MG63 (cell line): ENCODE measurements at regions not wholly inside any gene's neighbourhood (a gene's known extent, or its start where the extent isn't known, plus 50 kb on each side); places are given as distances from the start of the nearest gene placed in this dataset.

ENCODE experiments used
- DNase-seq: peaks from one replicate; pipeline ENCODE4 v3.0.0-alpha.2; 2020
- H3K27me3 ChIP-seq: fragments of 250-450 bp; sonication (Bioruptor Pico); 2 replicates; pipeline ENCODE4 v1.5.1; 2020; ENCODE audit warnings: mild to moderate bottlenecking, moderate library complexity
- H3K36me3 ChIP-seq: fragments of 250-450 bp; sonication (Bioruptor Pico); 2 replicates; pipeline ENCODE4 v1.5.1; 2020; ENCODE audit warnings: mild to moderate bottlenecking, moderate library complexity
- H3K4me3 ChIP-seq: fragments of 250-450 bp; sonication (Bioruptor Pico); 2 replicates; pipeline ENCODE4 v1.5.1; 2020; ENCODE audit warnings: mild to moderate bottlenecking, moderate library complexity
- H3K9me3 ChIP-seq: fragments of 250-450 bp; sonication (Bioruptor Pico); 2 replicates; pipeline ENCODE4 v1.5.1; 2020; ENCODE audit warnings: mild to moderate bottlenecking, moderate library complexity

DNA sequence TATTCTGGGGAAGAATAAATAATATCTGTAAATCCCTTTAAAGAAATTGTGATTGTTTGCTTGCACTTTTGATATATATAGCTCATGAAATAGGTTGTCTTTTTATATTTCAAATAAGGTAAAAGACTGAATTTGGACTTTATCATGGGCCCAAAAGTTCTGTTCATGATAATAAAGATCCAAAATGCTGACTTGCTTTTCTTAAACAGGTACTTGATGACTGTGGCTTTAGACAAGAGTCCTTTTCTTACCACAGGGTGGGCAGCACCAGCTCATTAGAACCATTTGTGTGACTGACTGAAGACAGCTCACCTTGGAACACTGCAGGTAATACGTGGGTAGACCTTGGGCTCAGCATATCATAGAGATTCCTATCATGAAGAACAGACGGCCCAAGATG is 432.6 kb downstream of the ETNK1 start:
- H3K27me3 ChIP-seq, result no peaks in the 10 kb centered on the region
- no peaks in the 10 kb centered on the region for H3K9me3 ChIP-seq
- H3K36me3 ChIP-seq, result no peaks in the 10 kb centered on the region
- no peak overlapping the region for H3K4me3 ChIP-seq
- DNase-seq, result no peak

DNA sequence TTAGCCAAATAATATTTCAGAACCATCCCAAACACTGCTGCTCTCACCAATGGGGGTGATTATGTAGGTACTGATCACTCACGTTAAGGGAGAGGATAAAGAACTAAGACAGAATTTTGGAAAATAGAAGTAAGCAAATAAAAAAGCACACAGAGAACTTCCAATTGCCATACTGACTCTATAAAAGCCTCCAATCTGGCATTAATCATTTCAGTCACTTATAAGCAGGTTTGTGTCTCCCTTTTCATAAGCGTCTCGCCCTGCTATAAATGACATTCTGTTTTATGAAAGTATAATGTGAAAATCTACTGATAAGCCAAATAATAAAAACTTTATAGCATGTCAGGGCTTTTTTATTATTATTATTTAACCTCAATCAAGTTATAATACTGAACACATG is 435.2 kb downstream of the ETNK1 start:
- no peaks in the 10 kb centered on the region for H3K36me3 ChIP-seq
- no peaks in the 10 kb centered on the region for H3K27me3 ChIP-seq
- no peak for DNase-seq
- H3K9me3 ChIP-seq, result no peaks in the 10 kb centered on the region
- H3K4me3 ChIP-seq, result no peak overlapping the region

DNA sequence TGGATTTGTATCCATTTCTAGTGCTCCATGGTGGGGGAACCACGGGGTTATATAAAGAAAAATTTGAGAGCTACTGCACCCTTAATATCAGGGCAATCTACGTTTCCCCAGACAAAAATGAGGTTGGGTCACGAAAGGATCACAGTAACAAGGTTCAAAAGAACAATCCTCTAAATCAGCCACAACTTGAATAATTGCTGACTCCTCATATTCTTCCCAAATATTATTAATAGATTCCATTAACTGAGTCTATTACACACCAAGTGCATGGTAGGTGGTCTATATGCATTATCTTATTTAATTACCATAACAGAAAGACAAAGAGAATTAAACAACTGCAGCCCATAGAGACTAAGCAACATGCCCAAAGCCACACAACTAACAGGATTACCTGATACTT is 438.2 kb downstream of the ETNK1 start:
- Histone ChIP-seq H3K27me3 (no peaks in the 10 kb centered on the region), H3K4me3 (no peak overlapping the region), H3K9me3 (no peaks in the 10 kb centered on the region), H3K36me3 (no peaks in the 10 kb centered on the region)
- DNase-seq, result no peak

DNA sequence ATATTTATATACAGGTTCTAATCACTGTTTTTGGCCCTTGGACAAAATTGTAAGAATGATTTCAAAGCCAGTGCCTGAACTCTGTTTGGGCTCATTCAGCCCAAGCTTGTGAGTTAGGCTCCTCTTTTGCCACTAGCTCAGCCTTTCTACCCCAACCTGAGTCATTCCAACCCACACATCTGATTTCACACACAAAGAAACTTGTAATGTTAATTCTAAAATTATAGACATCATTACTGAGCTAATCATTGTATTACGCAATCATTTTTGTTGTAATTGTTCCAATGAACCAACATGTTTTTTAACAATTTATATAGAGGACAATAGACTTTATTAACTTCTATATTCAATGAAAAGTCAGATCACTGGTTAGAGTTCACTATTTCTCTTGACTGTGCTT is 441.1 kb downstream of the ETNK1 start:
- no peak overlapping the region for H3K4me3 ChIP-seq
- H3K36me3 ChIP-seq, result no peaks in the 10 kb centered on the region
- no peak for DNase-seq
- no peaks in the 10 kb centered on the region for H3K9me3 ChIP-seq
- H3K27me3 ChIP-seq, result no peaks in the 10 kb centered on the region

DNA sequence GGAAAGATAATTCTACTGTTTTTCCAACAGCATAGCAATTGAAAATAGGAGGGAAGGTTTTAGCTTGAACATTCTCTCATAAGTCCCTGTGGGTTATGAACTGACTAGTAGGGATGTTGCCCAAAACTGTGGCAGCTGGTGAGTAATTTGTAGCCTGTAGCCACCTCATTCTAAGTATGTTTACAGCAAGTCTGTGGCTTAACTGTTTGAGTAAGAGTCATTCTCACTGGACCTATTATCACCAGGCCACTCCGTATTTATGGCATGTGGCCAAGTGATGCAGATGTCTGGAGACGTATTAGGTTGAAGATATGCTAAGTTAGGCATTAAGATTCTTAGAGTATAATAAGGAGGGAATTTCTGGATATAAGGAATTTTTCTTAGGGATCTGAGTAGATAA is 458.3 kb downstream of the ETNK1 start:
- Histone ChIP-seq H3K27me3 (no peaks in the 10 kb centered on the region), H3K9me3 (no peaks in the 10 kb centered on the region), H3K36me3 (no peaks in the 10 kb centered on the region), H3K4me3 (no peak overlapping the region)
- DNase-seq, result peak; percentile 83

DNA sequence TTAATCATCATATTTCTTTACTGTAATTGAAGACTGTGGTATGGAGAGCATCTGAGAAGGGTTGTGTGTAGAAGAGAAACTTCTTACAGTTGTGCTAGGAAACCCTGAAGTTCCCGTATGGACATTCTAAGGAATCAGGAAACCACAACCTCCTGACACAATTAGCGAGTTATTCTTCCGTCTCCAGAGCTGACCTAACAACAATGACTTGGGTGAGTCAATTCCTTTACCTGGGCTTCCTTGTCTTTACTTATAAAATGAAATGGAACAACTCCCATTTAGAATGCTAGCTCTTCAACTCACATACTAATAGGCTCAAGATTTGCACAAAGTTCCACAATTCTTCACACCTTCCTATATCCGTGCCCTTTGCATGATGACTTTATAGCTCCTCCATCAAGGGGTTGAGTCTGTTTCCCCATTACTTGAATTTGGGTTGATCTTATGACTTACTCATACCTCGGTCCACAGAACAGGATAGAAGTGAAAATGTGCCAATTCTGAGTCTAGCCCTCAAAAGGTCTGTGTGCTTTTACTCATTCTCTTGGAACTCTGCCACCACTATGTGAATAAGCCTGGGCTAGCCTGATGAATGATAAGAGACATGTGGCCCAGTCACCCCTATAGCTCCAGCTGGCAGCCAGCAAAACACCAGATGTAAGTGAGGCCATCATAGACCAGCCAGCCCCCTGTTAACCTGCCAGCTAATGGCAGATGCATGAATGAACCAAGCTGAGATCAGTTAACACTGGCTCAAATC is 459.4 kb downstream of the ETNK1 start:
- DNase-seq, result peak; percentile 97
- H3K4me3 ChIP-seq, result no peak overlapping the region
- no peaks in the 10 kb centered on the region for H3K9me3 ChIP-seq
- no peaks in the 10 kb centered on the region for H3K27me3 ChIP-seq
- no peaks in the 10 kb centered on the region for H3K36me3 ChIP-seq

DNA sequence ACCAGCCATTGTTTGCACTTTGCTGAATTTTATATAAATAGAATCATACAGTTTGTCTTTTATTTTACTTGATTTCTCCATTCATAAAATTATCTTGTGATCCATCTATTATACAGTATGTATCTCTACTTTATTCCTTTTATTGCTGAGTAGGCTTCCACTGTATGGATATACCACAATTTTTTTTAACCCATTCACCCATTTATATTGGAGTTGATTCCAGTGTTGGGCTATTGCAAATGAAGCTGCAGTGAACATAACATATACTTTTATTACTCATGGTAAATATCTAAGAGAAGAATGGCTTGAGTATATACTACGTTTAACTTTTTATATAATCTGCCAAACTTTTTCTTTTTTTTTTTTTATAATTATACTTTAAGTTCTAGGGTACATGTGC is 463.6 kb downstream of the ETNK1 start:
- DNase-seq, result no peak
- H3K4me3 ChIP-seq, result no peak overlapping the region
- no peaks in the 10 kb centered on the region for H3K27me3 ChIP-seq
- H3K9me3 ChIP-seq, result peaks cover 8% of the 10 kb centered on the region; the same call in 1 of the 2 replicates
- no peaks in the 10 kb centered on the region for H3K36me3 ChIP-seq

DNA sequence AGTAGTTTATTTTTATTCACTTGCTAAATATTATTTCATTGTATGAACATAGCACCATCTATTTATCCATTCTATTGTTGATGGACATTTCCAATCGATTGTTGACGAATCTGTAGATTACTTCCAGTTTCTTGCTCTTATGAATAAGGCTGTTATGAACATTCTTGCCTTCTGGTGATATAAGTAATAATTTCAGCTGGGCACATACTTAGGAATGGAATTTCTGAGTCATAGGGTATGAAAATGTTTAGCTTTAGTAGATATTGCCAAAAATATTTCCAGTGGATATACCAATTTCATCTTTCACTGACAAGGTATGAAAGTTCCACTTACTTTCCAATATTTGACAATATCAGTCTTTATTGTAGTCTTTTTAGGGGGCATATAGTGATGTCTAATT is 468.5 kb downstream of the ETNK1 start:
- H3K27me3 ChIP-seq, result no peaks in the 10 kb centered on the region
- H3K4me3 ChIP-seq, result no peak overlapping the region
- no peak for DNase-seq
- H3K9me3 ChIP-seq, result peaks cover 8% of the 10 kb centered on the region; the same call in 1 of the 2 replicates
- H3K36me3 ChIP-seq, result no peaks in the 10 kb centered on the region

DNA sequence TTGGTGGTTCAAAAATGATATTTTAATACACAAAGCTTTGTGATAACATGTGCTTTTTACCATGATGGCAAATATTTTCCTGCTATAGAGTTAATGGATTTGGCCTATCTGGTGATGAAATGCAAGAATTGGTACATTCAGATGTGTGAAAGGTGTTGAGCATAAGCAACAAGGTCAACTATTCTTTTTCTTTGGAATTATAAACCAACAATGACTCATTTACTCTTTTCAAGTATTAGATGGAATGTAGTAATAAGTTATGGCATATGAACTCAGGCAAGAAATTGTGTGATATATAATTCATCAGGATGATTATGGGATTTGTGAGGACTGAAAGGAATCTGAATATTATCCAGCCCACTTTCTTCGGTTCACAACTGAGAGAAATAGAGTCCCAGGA is 471.4 kb downstream of the ETNK1 start:
- no peaks in the 10 kb centered on the region for H3K27me3 ChIP-seq
- H3K4me3 ChIP-seq, result no peak overlapping the region
- H3K36me3 ChIP-seq, result no peaks in the 10 kb centered on the region
- H3K9me3 ChIP-seq, result peaks cover 8% of the 10 kb centered on the region; the same call in 1 of the 2 replicates
- DNase-seq, result no peak

DNA sequence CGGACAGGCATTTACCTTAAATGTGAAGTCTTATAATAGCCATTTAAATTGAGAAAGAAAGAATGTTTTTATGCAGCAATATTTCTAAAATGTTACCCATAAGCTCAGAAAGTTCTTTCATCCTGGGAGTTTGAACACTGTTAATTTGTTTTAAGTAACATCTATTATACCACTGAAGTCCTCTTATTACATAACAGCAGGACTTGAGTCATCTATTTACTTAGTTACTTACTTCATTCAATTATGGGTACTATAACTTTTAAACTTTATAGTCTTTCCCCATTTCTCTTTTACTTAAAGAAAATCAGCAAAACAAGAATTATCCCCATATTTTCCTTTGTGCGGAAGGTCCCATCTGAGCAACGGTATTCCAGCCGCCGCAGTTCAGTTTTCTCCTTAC is 473.1 kb downstream of the ETNK1 start:
- H3K9me3 ChIP-seq, result 0 out of 2 replicates have a peak, but pooled peaks cover 3% of the 10 kb centered on the region
- no peak for DNase-seq
- no peak overlapping the region for H3K4me3 ChIP-seq
- no peaks in the 10 kb centered on the region for H3K36me3 ChIP-seq
- H3K27me3 ChIP-seq, result no peaks in the 10 kb centered on the region

DNA sequence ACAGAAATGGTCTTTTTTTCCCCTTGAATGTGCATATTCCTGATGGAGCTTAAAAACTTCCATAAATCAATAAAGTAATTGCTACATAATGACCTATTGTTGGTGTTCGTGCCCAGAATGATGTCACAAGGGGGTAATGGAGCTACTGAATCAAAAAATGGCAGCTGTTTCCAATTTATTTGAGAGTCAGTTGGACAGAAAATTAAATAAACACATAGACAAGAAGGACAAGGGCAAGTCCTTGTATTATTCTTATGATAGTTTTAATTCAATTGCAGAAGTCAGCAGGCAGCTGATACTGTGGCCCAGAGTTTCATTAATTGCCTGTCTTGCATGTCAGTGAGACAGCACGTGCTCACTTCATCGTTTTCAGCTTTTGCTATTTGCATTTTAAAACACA is 473.5 kb downstream of the ETNK1 start:
- H3K27me3 ChIP-seq, result no peaks in the 10 kb centered on the region
- no peak for DNase-seq
- no peaks in the 10 kb centered on the region for H3K9me3 ChIP-seq
- no peaks in the 10 kb centered on the region for H3K36me3 ChIP-seq
- H3K4me3 ChIP-seq, result no peak overlapping the region

DNA sequence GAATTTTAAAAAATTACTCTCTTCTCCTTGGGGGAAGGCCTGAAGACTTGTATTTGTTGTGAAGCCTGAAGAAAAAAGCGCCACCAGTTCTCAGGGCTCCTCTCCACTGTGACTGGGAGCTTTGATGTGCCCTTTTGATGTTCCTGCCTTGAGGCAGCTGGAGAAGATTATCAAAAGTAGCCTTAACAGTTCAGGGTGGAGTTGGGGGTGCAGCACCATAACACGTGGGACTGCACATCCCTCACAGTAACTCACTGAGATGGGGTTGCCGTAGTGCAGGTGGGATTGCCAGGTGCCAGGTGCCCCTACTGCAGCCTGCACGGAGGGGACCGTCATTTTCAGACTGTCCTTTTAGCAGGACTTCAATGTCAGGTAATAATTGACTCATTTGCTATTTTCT is 474.1 kb downstream of the ETNK1 start:
- no peak overlapping the region for H3K4me3 ChIP-seq

DNA sequence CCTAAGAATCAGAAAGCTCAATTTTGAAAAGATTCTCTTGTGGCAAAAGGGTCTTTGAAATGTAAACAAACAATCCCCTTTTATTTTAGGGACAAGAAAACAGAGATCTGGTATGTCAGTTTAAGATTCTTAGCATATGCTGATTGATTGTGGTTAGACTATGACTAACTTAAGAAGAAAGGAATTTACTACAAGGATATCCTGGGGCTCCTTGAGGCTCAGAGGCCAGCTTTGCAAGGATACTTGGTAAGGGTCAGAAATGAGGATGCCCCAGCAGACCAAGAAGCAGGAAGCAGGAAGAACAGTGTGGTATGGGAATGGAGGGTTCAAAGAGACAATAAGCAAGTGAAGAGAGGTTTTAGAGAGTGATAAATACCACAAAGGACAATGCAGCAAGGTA is 474.6 kb downstream of the ETNK1 start:
- Histone ChIP-seq H3K9me3 (no peaks in the 10 kb centered on the region), H3K27me3 (no peaks in the 10 kb centered on the region), H3K36me3 (no peaks in the 10 kb centered on the region), H3K4me3 (no peak overlapping the region)
- no peak for DNase-seq

More for the DNA sequence above, 474.1 kb downstream of the ETNK1 start:
- H3K9me3 ChIP-seq, result no peaks in the 10 kb centered on the region
- H3K36me3 ChIP-seq, result no peaks in the 10 kb centered on the region
- no peaks in the 10 kb centered on the region for H3K27me3 ChIP-seq
- DNase-seq, result no peak

DNA sequence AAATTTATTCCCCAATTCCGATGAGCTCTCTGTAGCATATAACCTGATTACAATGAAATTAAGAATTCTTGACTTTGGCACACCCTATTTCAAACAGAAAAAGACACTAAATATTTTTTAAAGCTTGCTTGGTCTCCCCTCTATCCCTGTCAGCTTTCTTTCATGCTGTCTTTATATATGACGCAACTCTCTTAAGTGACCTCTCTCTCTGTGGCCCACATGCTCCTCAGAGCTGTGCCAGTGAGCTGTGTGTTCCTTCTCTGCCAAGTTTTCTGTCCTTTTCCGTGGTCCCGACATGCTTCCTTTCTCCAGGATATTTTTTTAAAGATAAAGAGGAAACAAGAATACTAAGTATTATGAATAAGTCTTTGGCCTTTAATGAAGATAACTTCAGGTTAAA is 484.0 kb downstream of the ETNK1 start:
- no peak for DNase-seq
- no peaks in the 10 kb centered on the region for H3K36me3 ChIP-seq
- H3K4me3 ChIP-seq, result no peak overlapping the region
- no peaks in the 10 kb centered on the region for H3K27me3 ChIP-seq
- no peaks in the 10 kb centered on the region for H3K9me3 ChIP-seq

DNA sequence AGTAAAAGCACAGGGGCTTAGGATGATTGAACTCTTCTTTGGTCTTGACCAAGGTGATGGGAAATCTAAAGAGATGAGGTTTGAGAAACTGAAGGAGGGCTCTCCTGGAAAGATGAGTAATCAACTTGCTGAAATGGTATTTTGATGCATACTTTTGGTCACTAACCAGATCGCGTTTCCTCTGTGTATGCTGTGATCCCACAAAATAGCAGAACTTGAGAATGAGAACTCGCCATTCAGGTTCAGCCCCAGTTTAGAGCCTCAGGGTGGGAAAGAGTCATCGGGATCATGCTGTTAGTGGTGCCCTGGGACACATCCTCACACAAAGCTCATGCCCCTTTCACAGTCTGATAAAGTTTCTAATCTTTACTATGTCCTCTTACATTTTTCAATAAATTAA is 488.8 kb downstream of the ETNK1 start:
- Histone ChIP-seq H3K27me3 (no peaks in the 10 kb centered on the region), H3K36me3 (no peaks in the 10 kb centered on the region), H3K4me3 (no peak overlapping the region), H3K9me3 (no peaks in the 10 kb centered on the region)
- DNase-seq, result no peak

DNA sequence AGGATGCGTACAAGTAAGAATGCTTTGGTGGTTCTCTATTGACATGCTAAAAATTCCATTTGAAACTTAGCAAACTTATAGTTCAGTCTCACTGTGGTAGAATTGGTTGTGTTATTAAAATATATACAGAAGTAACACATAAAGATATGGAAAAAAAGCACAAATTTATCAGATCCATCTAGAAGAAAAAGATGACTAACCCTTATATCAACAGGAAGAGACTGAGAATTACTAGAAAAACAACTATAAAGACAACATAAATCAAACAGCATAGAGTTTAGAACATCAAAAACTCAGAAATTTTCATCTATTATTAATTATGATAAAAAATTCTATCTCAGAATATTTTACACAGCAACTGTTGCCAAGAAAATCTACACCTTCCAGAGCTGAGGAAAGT is 491.0 kb downstream of the ETNK1 start:
- DNase-seq, result no peak
- H3K4me3 ChIP-seq, result no peak overlapping the region
- H3K36me3 ChIP-seq, result no peaks in the 10 kb centered on the region
- H3K9me3 ChIP-seq, result no peaks in the 10 kb centered on the region
- H3K27me3 ChIP-seq, result no peaks in the 10 kb centered on the region

DNA sequence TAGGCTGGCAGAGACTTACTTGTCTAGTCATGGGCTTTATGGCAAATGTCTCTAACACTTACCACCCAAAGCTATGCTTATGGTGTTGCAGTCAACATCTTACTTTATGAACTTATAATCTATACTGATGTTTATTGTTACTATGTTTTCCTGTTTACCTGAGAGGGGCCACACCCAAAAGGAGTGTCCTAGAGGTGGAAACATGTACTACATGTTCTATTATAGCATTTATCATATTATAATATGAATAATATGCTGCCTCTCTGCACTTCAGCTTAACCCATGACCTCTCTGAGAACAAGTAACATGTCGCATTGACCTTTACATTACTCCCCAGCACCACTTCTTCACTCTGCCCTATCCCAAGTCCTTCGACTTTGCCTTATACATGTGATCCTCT is 501.8 kb downstream of the ETNK1 start:
- Histone ChIP-seq H3K27me3 (no peaks in the 10 kb centered on the region), H3K36me3 (no peaks in the 10 kb centered on the region), H3K4me3 (no peak overlapping the region), H3K9me3 (no peaks in the 10 kb centered on the region)
- no peak for DNase-seq

DNA sequence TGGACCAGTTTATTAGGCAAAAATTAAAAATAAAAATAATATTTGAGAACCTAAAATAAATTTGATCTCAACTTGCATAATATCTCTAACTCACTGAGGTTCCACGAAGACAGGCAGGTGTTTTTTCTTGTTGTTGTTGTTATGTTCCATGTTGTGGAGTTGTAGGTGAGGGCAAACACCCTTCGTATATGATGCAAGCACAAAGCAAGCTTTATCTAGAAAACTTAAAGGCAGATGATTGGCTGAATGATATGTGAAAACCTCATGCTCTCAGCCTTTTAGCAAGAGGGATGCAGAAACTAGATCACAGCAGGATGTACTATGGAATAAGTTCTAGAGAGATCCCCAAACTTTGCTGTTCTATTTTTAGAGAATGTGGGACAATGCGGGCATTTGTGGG is 502.7 kb downstream of the ETNK1 start:
- no peaks in the 10 kb centered on the region for H3K36me3 ChIP-seq
- no peak overlapping the region for H3K4me3 ChIP-seq
- DNase-seq, result no peak
- H3K27me3 ChIP-seq, result no peaks in the 10 kb centered on the region
- no peaks in the 10 kb centered on the region for H3K9me3 ChIP-seq

DNA sequence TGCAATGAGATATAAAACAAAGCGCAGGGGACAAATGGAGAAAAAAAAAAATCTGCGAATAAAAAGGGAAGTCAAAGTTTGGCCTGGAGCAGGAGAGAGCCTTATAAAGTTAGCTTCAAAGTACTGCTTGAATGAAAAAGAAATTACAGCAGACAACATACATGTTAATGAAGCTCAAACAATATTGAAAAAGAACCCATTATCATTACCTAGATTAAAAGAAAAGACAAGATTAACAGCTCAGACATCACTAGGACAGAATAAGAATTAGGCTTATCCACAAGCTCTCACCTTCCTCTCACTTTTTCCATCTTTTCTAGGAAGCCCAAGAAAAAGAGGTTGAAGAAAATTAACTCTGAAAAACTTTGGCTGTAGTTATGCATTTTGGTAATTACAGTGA is 503.5 kb downstream of the ETNK1 start:
- Histone ChIP-seq H3K27me3 (no peaks in the 10 kb centered on the region), H3K9me3 (no peaks in the 10 kb centered on the region), H3K4me3 (no peak overlapping the region)

More for the DNA sequence above, 503.5 kb downstream of the ETNK1 start:
- DNase-seq, result no peak
- no peaks in the 10 kb centered on the region for H3K36me3 ChIP-seq
